Adrenal gland (tissue), 5 donors: ENCODE measurements at regions not wholly inside any gene's neighbourhood (a gene's known extent, or its start where the extent isn't known, plus 50 kb on each side); places are given as distances from the start of the nearest gene placed in this dataset.

ENCODE experiments used
- CTCF ChIP-seq, 6 experiments: fragments of 450-650 bp in 4 of 6; fragments of 200-600 bp in 2 of 6; sonication (generic) in 1 of 6; IDR thresholded peaks; 1 replicate in 5 of 6; 2 replicates in 1 of 6; pipeline versions ENCODE4 v1.5.1 to v1.8.0; 2016 to 2021; ENCODE audit warnings: antibody characterized with exemption in 6 of 6, mild to moderate bottlenecking in 2 of 6, moderate library complexity in 1 of 6
- POLR2A ChIP-seq, 2 donors: fragments of 450-650 bp; IDR thresholded peaks; one replicate each; pipeline ENCODE4 v1.6.1; 2017; ENCODE audit warnings: antibody characterized with exemption in 2 of 2, mild to moderate bottlenecking in 2 of 2, moderate library complexity in 1 of 2
- donor health status: DM: no; HTN: no; CAD: no.

GRCh38 chr1:190792873-190793272 is 315.2 kb upstream of the BRINP3 start:
- TF ChIP-seq POLR2A (IDR thresholded peaks at IDR 0.05) (no peak), CTCF (IDR thresholded peaks at IDR 0.05) (no peak)
